Erythroblast (primary cell): ENCODE measurements at regions not wholly inside any gene's neighbourhood (a gene's known extent, or its start where the extent isn't known, plus 50 kb on each side); places are given as distances from the start of the nearest gene placed in this dataset.

Experiments used
- DNase-seq, 2 experiments: peaks; one replicate each; lab custom pipeline; 2025; lab: John Stamatoyannopoulos, UW
- GATA1 ChIP-seq: IDR thresholded peaks from 2 replicates; pipeline ENCODE4 v1.6.1; 2011; ENCODE audit warnings: low read depth, mild to moderate bottlenecking, control low read depth, low read length, moderate library complexity
- POLR2A ChIP-seq: IDR thresholded peaks from 2 replicates; pipeline ENCODE4 v1.6.1; 2011; ENCODE audit warnings: mild to moderate bottlenecking, low read length

- TF ChIP-seq POLR2A = no peak
- no peak for TF ChIP-seq GATA1
Observed at GRCh38 chr13:79811170-79811569, 330.2 kb downstream of the NDFIP2 start.

GRCh38 chr13:79810669-79811068, 329.7 kb downstream of the NDFIP2 start:
- no peak for DNase-seq
- no peak for TF ChIP-seq GATA1
- no peak for TF ChIP-seq POLR2A

More at GRCh38 chr13:79811170-79811569, 330.2 kb downstream of the NDFIP2 start:
- DNase-seq = no peak

- TF ChIP-seq POLR2A = no peak
- no peak for TF ChIP-seq GATA1
- no peak for DNase-seq
Observed at GRCh38 chr13:79810018-79810417, 329.1 kb downstream of the NDFIP2 start.

GRCh38 chr13:79808475-79808874, 327.5 kb downstream of the NDFIP2 start:
- TF ChIP-seq POLR2A = no peak
- TF ChIP-seq GATA1 = no peak
- no peak for DNase-seq

GRCh38 chr13:79807554-79807953, 326.6 kb downstream of the NDFIP2 start:
- TF ChIP-seq POLR2A (no peak), GATA1 (no peak)
- DNase-seq = no peak

- DNase-seq = no peak
Observed at GRCh38 chr13:79806821-79807220, 325.9 kb downstream of the NDFIP2 start.

GRCh38 chr13:79805317-79805716, 324.4 kb downstream of the NDFIP2 start:
- TF ChIP-seq GATA1 (no peak), POLR2A (no peak)
- no peak for DNase-seq

More at GRCh38 chr13:79806821-79807220, 325.9 kb downstream of the NDFIP2 start:
- TF ChIP-seq GATA1 (no peak), POLR2A (no peak)

GRCh38 chr13:79803989-79804388, 323.0 kb downstream of the NDFIP2 start:
- no peak for DNase-seq
- TF ChIP-seq GATA1 (no peak), POLR2A (no peak)

GRCh38 chr13:79803296-79803695, 322.3 kb downstream of the NDFIP2 start:
- no peak for DNase-seq

GRCh38 chr13:79802389-79803085, 321.6 kb downstream of the NDFIP2 start:
- TF ChIP-seq POLR2A (no peak), GATA1 (no peak)
- no peak for DNase-seq

More at GRCh38 chr13:79803296-79803695, 322.3 kb downstream of the NDFIP2 start:
- TF ChIP-seq GATA1 (no peak), POLR2A (no peak)

GRCh38 chr13:79799059-79799867, 318.3 kb downstream of the NDFIP2 start:
- TF ChIP-seq GATA1 (no peak), POLR2A (no peak)
- no peak for DNase-seq

- TF ChIP-seq POLR2A (no peak), GATA1 (no peak)
- no peak for DNase-seq
Observed at GRCh38 chr13:79796136-79796535, 315.2 kb downstream of the NDFIP2 start.

GRCh38 chr13:79794931-79795330, 314.0 kb downstream of the NDFIP2 start:
- TF ChIP-seq GATA1 (no peak), POLR2A (no peak)

GRCh38 chr13:79792716-79793115, 311.8 kb downstream of the NDFIP2 start:
- no peak for TF ChIP-seq POLR2A
- no peak for TF ChIP-seq GATA1
- DNase-seq = no peak

More at GRCh38 chr13:79794931-79795330, 314.0 kb downstream of the NDFIP2 start:
- no peak for DNase-seq
